GM13976 (cell line): ENCODE measurements at regions not wholly inside any gene's neighbourhood (a gene's known extent, or its start where the extent isn't known, plus 50 kb on each side); places are given as distances from the start of the nearest gene placed in this dataset.

Experiments used
- DNase-seq: peaks from one replicate; pipeline ENCODE4 v3.0.0; 2012; ENCODE audit warnings: low spot score
- in situ Hi-C: fragments of 300-500 bp; cut with MboI; formaldehyde crosslinking; loops from one replicate; pipeline ENCODE4 v1.12.0; 2022; ENCODE audit warnings: low sequenced_read_pairs, mixed read lengths, inconsistent platforms; ENCODE audit not compliant: unreplicated experiment
- TF ChIP-seq, protein P1 (sequence below): IDR thresholded peaks from 2 replicates; pipeline ENCODE4 v1.5.1; 2012; ENCODE audit warnings: borderline replicate concordance, mild to moderate bottlenecking; ENCODE audit not compliant: insufficient read depth; ENCODE audit errors: extremely low read depth, missing control alignments, control extremely low read depth

DNA sequence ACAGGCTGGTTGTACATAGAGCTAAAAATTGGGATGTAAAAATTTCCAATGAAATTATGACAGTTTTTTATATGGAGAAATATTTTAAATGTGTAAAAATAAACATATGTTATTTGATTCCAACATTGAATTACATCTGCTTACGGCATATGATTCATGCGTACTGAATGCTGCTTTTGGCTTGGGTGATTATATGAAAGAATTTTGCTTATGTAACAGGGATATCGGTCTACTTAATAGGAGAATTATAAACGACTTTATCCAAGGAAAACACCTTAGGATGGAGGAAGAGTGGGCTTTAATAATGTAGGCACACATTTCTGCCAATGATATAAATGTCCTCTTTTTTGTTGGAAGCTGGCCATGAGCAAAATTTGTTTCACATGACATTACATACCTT is 197.3 kb upstream of the GOT2 start:
- no peak for DNase-seq
- in situ Hi-C loops, result no loop called here
- TF ChIP-seq, protein P1, sequence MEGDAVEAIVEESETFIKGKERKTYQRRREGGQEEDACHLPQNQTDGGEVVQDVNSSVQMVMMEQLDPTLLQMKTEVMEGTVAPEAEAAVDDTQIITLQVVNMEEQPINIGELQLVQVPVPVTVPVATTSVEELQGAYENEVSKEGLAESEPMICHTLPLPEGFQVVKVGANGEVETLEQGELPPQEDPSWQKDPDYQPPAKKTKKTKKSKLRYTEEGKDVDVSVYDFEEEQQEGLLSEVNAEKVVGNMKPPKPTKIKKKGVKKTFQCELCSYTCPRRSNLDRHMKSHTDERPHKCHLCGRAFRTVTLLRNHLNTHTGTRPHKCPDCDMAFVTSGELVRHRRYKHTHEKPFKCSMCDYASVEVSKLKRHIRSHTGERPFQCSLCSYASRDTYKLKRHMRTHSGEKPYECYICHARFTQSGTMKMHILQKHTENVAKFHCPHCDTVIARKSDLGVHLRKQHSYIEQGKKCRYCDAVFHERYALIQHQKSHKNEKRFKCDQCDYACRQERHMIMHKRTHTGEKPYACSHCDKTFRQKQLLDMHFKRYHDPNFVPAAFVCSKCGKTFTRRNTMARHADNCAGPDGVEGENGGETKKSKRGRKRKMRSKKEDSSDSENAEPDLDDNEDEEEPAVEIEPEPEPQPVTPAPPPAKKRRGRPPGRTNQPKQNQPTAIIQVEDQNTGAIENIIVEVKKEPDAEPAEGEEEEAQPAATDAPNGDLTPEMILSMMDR, result no peak

DNA sequence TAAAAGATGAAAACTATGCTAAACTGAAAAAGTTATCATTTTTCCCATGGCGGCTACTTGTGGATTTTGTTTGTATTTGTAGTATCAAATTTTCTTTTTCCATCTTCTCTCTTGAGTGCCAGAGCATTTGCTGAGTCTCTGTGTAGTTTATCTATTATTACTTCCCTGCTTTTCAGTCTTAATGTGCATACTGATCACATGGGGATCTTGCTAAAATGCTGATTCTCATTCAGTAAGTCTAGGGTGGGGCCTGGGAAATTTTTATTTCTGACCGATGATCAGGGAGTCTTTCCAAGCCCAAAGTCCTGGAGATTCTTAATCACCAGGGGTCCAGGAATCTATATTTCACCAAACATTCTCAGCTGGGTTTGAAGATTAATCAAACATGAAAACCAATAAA is 189.0 kb upstream of the GOT2 start:
- no peak for DNase-seq
- TF ChIP-seq, protein P1, result no peak
- in situ Hi-C loops, result no loop called here

DNA sequence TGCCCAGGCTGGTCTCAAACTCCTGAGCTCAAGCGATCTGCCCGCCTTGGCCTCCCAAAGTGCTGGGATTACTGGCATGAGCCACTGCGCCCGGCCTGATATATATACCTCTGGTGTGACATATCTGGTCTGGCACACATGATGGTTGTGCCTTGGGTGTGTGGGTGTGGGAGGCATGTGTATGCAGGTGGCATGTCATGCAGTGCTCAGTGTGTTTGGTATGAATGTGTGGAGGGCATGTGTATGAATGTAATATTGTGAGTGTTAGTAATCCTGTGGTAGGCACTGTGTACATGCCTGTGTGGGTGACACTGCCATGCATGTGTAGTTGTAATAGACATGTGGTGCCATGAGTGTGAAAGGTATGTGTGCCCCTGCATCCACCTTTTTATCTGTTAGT is 179.3 kb upstream of the GOT2 start:
- DNase-seq, result no peak
- in situ Hi-C loops, result no loop called here
- TF ChIP-seq, protein P1, result no peak

- no peak for DNase-seq
- TF ChIP-seq, protein P1, result no peak
- in situ Hi-C loops, result no loop called here
Observed at GRCh38 chr16:58912571-58912970, 178.5 kb upstream of the GOT2 start.

- TF ChIP-seq, protein P1, result no peak
- no peak for DNase-seq
- in situ Hi-C loops, result no loop called here
Observed at GRCh38 chr16:58906981-58907715, 173.0 kb upstream of the GOT2 start.

GRCh38 chr16:58904291-58904690 is 170.2 kb upstream of the GOT2 start:
- TF ChIP-seq, protein P1, result no peak
- no peak for DNase-seq
- in situ Hi-C loops, result no loop called here
